Lower leg skin (tissue), 4 donors: ENCODE measurements at regions not wholly inside any gene's neighbourhood (a gene's known extent, or its start where the extent isn't known, plus 50 kb on each side); places are given as distances from the start of the nearest gene placed in this dataset.

Experiments
- DNase-seq, 2 donors: peaks; one replicate each; pipeline ENCODE4 v3.0.0-alpha.2; 2019; ENCODE audit warnings: low spot score in 2 of 2
- H3K4me3 ChIP-seq: fragments of 200-600 bp; sonication (generic); 2 replicates; pipeline ENCODE4 v1.5.1; 2017; ENCODE audit warnings: mild to moderate bottlenecking, low read depth; ENCODE audit not compliant: poor library complexity, severe bottlenecking
- POLR2A ChIP-seq, 2 donors: fragments of 450-650 bp; IDR thresholded peaks; one replicate each; pipeline ENCODE4 v1.6.1; 2016 to 2017; ENCODE audit warnings: antibody characterized with exemption in 2 of 2, mild to moderate bottlenecking in 1 of 2, moderate library complexity in 1 of 2
- WGBS, 2 donors: methylation state at CpG; one replicate each; pipeline ENCODE4 v1.1.5; 2018; 5-methylcytosine and 5-hydroxymethylcytosine counted together
- intact Hi-C: fragments of 100-400 bp; cut with DNase I; formaldehyde crosslinking; loops from one replicate; pipeline ENCODE4 v1.15.0; 2023; ENCODE audit warnings: low total_unique reads
- TF ChIP-seq, protein P1 (sequence below), 3 donors: fragments of 450-650 bp; IDR thresholded peaks; one replicate each; pipeline ENCODE4 v1.5.1; 2016; ENCODE audit warnings: antibody characterized with exemption in 3 of 3, mild to moderate bottlenecking in 3 of 3, moderate library complexity in 2 of 3

GRCh38 chrX:20529301-20529700 is 262.6 kb upstream of the RPS6KA3 start:
- TF ChIP-seq POLR2A (IDR thresholded peaks at IDR 0.05), result no peak
- TF ChIP-seq, protein P1, sequence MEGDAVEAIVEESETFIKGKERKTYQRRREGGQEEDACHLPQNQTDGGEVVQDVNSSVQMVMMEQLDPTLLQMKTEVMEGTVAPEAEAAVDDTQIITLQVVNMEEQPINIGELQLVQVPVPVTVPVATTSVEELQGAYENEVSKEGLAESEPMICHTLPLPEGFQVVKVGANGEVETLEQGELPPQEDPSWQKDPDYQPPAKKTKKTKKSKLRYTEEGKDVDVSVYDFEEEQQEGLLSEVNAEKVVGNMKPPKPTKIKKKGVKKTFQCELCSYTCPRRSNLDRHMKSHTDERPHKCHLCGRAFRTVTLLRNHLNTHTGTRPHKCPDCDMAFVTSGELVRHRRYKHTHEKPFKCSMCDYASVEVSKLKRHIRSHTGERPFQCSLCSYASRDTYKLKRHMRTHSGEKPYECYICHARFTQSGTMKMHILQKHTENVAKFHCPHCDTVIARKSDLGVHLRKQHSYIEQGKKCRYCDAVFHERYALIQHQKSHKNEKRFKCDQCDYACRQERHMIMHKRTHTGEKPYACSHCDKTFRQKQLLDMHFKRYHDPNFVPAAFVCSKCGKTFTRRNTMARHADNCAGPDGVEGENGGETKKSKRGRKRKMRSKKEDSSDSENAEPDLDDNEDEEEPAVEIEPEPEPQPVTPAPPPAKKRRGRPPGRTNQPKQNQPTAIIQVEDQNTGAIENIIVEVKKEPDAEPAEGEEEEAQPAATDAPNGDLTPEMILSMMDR (IDR thresholded peaks at IDR 0.05), result no peak
- intact Hi-C loops, result loop anchor here (10.0 kb wide), 1 partner anchor 1216 kb away; no protein-coding TSS in a partner anchor
- H3K4me3 ChIP-seq, result no peak overlapping the region
- WGBS, 2 donors, result 32 to 33% methylated on average over 4 to 9 of the region's 9 CpGs
- no peak for DNase-seq

- intact Hi-C loops, result loop anchor here (10.0 kb wide), 1 partner anchor 1217 kb away; no protein-coding TSS in a partner anchor
- 0 to 7% methylated on average over 3 of the region's 3 CpGs for WGBS, 2 donors
- no peak for DNase-seq
- TF ChIP-seq POLR2A (IDR thresholded peaks at IDR 0.05), result no peak
- TF ChIP-seq, protein P1 (IDR thresholded peaks at IDR 0.05), result no peak
- H3K4me3 ChIP-seq, result no peak overlapping the region
Measured at GRCh38 chrX:20527558-20528011, 260.9 kb upstream of the RPS6KA3 start.

GRCh38 chrX:20527041-20527440 is 260.3 kb upstream of the RPS6KA3 start:
- H3K4me3 ChIP-seq, result no peak overlapping the region
- WGBS, 2 donors, result 55 to 73% methylated on average over 4 of the region's 4 CpGs
- TF ChIP-seq, protein P1 (IDR thresholded peaks at IDR 0.05), result no peak
- no peak for TF ChIP-seq POLR2A (IDR thresholded peaks at IDR 0.05)
- DNase-seq, result no peak
- intact Hi-C loops, result loop anchor here (10.0 kb wide), 1 partner anchor 1218 kb away; no protein-coding TSS in a partner anchor

- intact Hi-C loops, result loop anchor here (10.0 kb wide), 1 partner anchor 1221 kb away; no protein-coding TSS in a partner anchor
- no peak for TF ChIP-seq POLR2A (IDR thresholded peaks at IDR 0.05)
- TF ChIP-seq, protein P1 (IDR thresholded peaks at IDR 0.05), result no peak
- no peak overlapping the region for H3K4me3 ChIP-seq
- 48 to 69% methylated on average over 5 of the region's 5 CpGs for WGBS, 2 donors
- no peak for DNase-seq
Measured at GRCh38 chrX:20523626-20524312, 257.1 kb upstream of the RPS6KA3 start.

DNA sequence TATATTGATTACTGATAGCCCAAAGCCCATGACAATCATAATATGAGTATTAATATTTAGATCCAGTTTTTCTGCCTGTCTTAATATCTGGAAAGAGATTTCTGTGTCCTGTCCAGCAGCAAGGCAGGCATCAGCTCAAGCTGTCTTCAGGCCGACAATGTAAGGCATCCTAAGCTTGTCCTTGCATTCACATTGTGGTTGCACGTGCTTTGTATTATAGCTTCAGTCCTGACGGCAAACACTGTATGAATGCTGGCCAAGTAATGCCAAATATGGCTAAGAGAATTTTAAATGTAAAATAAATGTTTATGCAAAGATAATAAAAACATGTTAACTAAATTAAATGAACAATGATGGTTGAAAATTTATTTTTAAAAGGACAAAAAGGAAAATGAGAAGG is 255.7 kb upstream of the RPS6KA3 start:
- 74 to 81% methylated on average over 3 of the region's 3 CpGs for whole genome bisulfite sequencing, 2 donors
- H3K4me3 ChIP-seq, result no peak overlapping the region
- DNase-seq, result no peak
- intact Hi-C loops, result loop anchor here (10.0 kb wide), 1 partner anchor 1222 kb away; no protein-coding TSS in a partner anchor
- TF ChIP-seq, protein P1 (IDR thresholded peaks at IDR 0.05), result no peak
- TF ChIP-seq POLR2A (IDR thresholded peaks at IDR 0.05), result no peak
